Endometrium (tissue), 2 donors: ENCODE measurements at regions not wholly inside any gene's neighbourhood (a gene's known extent, or its start where the extent isn't known, plus 50 kb on each side); places are given as distances from the start of the nearest gene placed in this dataset.

Experiments used
- FAIRE-seq: peaks from 2 replicates; lab custom pipeline; 2012; peaks lifted over from hg19 to GRCh38; lab: Jason Lieb, UNC
- donor health status: control.
- donor health status: control.

DNA sequence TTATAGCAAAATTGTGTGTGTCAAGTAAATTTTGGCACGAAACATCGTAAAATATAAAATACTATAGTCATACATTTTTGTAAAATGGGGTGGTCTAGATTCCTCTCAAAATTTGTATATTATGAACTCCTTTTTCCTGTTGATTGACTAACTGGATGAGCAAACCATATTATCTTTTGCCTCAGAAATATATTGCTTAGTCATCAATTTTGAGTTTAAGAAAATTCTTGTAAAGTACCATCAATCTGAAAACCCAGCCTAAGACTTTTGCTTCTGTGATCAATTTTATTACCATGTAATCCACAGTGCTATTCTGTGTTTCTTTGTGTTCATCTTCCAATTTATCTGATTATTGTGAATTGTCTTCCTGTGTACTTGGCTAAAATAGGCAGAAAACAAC is 98.0 kb upstream of the PCDH18 start:
- no peak for FAIRE-seq

DNA sequence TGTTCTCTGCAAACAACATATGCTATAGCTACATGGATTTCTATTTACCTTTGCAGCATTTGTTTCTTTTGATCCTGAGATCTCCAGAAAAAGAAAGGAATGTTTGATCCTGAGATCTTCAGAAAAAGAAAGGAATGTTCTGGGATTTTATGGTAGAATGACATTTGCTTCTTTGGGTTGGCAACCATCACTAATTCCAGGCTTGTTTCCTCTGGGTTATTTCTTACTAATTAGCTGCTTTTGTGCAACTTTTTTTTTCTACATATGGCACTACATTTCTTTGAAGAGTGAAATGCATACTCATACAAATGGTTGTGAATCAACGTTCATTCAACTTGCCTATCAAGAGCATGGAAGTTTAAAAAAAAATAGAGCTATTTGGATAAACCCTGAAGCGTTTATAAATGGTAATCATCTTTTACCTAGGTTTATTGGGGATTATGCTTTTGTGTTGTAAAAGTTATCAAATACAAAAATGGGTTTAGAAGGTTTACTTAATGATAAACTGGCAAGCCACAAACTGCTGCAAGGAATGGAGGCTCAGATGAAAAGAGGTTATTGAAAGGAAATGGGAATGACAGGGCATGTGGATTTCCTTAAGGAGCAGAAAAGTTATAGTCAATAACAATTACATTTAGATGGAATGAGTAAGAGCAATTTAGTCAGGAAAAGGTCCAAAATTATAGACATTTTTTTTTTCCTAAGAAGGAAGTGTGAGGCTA is 95.6 kb upstream of the PCDH18 start:
- FAIRE-seq: no peak

DNA sequence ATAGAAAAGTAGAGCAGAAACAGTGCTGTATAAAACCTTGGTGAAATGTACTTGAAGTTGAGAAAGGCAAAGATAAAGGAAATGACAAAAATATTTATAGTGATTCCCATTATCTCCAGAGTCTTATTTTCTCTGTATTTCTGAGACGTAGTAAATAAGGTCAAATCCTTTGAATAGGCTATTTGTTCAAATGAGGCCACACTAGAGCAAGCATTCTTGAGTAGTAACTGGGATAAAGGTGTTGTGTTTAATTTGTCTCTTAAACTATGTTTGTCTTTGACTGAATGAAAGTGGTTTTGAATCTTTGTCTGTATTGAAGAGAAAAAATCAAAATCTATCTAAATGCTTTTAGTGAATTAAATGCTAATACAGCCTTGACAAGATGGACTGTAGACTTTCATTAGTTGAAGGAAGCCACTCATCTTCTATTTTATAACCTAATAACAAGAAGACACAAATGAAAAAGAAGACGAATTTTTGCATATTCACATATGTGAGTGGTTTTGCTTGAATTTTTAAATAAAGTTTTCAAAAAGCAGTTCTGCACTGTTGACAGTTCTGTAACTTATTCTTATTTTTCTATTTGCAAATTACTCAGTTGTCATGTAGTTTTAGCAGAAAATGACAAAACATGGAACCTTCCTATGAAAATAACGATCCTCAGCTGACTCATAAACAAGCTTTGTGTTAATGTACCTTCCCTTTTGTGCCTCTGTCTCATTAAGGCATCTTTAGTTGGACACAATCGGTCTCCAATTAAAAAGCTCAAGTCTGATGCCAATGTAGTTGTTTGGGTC is 94.8 kb upstream of the PCDH18 start:
- no peak for FAIRE-seq

DNA sequence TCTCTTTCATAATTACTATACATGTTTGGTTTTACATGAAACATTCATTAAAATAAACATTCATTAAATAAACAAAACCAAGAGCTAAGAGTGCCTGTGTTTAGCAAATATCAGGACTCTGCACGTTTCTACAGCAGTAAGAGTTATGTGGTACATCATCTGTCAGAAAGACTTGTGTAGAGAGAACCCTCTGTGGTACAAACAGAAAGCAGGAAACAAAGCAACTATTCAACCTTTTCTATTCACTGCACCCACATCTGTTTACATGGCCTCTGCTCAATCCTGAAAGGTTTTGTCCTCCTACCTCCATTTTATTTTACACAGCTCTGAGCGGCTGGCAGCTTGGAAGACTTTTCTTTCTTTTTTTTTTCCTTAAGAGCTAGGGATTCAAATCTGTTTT is 90.7 kb upstream of the PCDH18 start:
- FAIRE-seq: no peak

DNA sequence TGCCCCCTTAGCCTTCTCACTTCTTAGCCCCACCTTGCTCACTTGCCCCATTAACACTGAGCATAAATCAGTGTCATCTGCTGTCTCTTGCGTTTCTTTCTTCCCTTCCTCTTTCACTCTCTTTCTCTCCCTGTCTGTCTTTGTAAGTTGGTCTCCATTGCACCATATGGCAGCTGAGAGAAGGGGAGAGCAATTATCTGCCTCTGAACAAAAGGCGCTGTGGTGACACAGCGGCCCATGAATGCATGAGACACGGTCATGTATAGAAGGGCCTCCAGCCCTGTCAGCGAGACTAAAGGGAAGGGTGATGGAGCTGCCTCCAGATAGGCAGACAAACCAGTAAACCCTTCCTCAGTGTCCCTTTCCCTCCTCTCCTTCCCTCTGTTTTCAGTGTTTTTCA is 88.8 kb upstream of the PCDH18 start:
- FAIRE-seq: no peak

DNA sequence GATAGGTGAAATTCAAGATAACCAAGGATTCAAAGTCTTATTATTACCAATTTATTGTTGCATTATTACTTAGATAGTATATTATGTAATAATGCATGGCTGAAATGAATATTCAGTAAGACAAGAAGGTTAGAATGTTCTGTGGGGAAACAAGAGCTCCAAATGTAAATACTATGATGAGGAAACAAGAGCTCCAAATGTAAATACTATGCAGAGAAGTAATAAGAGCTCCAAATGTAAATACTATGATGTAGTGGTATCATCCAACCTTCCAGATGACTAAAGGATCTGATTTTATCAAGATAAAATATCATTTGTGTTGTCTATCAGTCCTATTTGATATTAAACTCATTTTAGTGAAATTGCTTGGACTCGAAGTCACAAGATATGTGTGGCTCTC is 82.2 kb upstream of the PCDH18 start:
- FAIRE-seq: no peak

DNA sequence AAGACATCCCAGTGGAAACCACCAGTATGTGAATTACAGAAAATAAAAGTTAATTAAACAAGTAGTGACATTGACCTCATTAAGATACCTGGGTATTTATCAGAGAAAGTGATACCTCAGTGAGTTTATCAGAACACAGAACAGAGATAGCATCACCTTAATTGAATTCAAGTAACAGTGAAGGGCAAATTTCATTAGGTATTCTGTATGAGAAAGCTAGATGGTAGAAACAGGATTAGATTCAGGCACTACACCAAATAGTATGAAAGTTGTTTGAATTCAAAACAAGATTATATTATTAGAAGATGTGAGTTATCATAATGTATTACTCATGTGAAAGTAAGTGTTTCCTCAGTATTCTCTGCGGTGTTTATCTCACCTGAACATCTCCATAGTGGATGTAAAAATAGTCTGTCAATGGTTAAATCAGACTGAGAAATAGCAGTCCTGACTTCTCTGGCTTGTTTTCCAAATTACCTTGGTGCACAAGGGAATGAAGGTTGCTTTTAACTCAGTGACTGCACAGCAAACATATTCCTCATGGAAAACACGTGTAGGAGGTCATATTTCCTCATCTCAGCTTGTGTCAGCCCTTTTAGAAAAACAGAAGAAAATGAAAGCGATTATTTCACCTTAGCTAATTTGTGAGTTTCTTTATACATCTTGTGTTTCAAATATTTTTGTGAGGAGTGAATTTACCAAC is 79.9 kb upstream of the PCDH18 start:
- FAIRE-seq: no peak

DNA sequence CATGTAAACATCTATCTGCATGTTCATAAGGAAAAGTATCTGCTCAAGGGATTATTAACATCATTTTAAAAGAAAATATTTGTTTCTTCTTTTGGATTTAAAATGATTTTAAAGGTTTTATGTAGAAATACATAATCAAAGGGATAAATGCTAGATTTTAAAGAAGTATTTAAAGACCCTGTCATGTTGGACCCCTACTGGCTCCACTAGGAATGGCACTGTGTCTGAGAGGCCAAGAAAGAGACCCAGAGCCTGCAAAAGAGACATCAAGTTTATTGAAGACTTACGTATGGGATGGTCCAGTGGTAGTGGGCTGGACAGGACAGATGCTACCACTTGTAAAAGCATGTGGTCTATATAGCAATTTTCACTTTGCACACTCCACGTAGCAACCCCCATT is 78.7 kb upstream of the PCDH18 start:
- FAIRE-seq: no peak

DNA sequence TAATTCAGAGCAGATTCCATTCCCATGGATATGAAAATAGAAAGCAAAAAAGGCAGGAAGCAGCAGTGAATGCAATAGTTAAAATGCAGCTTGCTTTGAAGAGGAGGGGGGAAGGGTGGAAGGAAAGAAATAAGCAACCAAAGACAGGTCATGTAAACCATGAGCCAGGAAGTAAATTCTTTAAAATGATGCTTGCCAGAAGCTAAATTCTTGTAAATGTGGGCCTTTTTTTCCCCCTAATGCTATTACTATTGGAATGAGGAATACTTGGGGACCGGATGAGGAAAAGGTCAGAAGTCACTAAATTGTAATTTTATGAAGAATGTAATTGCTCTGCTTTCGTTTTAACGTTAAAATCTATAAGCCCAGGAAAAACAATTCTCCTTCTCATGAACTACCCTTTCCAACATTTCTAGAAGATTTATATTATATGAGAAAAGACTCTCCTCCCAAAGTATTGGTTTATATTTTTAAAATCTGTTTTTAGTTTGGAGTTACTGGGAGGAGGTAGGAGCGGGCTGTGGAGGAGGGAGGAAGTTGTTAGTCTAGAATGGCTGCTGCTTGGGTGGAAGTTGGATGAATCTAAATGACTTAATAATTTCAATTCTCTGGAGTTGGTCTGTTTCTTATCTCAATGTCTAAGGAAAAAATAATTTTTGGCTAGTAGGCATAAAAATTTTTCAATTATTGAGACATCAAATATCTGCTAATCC is 77.6 kb upstream of the PCDH18 start:
- FAIRE-seq: peak; percentile 98

DNA sequence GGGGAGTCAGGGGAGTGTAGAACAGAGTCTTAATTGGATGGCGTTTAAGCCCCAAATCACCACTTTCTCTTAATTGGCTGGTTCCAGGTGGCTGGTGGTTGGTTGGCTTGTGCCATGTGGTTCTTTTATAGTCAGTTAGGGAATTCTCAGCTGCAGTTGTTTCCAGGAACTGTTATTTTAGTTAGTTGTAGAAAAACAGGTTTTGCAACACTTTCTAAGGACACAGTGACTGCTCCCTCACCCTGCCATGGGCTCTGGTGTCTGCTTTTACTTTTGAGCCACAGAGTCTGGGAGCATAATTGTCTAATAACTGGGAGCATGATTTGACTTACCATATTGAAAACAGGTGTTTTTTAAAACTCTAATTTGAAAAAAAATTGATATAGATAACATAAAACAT is 75.8 kb upstream of the PCDH18 start:
- FAIRE-seq: peak; percentile 76

DNA sequence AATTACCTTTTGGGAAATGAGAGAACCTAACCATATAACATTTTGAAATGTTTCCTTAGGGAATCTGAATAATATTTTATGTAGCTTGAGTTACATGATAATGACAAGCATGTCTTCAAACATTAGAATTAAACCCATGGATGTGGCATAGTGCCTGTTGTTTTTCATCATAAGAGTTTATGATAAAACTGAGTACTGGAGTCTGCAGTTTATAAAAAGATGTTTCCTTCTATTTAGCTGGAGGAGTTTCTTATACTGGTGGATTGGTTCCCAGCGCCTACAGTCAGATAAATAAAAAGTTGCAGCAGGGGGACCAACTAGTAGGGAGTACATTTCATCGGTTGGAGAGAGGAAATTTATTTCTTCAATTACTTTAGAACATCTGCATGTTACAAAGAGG is 70.1 kb upstream of the PCDH18 start:
- peak; percentile 98 for FAIRE-seq

DNA sequence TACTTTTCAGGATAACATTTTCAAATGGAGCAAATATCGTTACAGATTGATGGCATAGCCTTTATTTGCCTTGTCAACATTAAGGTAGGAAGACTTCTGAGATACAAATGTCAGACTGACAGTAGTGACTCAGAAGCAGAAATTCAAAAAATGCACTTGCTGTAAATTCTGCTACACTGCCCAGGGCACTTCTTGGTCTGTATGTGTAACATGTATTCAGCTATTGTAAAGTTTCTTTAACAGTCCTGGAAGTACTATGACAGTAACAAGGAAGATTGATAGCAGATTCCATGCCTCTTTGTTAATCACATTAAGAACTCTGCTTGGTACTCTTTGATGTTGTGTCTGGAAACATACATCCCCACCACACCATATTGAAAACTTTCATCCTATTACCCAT is 69.6 kb upstream of the PCDH18 start:
- no peak for FAIRE-seq

DNA sequence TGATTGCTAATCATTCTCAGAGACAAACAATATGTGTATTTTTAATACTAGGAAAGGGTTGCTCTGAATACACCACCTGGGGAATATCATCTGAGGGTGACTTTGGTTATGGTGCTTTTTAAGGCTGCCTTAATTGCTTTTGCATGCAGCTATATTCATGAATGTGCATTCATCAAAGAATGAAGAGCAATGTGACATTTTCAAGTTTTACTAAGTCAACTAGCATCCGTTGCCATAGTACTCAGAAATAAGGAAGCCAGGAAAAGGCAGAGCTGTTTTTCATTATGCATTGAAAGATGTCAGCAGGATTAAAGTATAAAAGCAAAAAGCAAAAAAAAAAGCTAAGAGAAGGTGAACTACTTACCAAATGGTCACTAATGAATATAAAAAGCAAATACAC is 67.4 kb upstream of the PCDH18 start:
- FAIRE-seq: peak; percentile 12

DNA sequence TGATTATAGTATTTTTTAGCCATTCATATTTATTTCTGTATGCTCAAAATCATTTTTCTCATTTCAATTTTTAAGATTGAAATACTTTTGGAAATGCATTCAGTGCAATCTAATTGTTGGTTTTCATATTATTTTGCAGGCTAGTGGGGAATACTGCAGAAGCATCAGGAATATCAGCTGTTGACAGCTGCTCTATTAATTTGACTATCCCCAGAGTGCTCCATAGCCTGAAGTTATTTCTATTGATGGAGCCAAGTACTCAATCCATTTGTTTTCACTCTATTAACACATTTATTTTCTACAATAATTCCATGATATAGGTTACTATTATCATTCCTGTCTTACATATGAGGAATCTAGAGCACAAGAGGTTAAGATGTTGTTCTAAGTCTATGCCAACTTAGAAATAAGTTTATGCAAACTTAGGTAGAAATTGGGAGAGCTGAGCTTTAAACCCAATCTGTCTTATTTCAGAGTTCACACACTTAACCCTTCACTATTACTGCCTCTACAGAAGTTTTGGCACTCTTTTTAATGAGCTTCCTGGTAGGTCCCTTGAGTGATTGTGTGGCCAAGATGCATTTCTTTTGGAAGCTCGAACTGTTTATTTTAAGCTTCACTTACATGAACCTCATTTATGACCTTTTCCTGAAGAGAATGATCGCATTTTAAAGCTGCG is 65.6 kb upstream of the PCDH18 start:
- peak; percentile 88 for FAIRE-seq

DNA sequence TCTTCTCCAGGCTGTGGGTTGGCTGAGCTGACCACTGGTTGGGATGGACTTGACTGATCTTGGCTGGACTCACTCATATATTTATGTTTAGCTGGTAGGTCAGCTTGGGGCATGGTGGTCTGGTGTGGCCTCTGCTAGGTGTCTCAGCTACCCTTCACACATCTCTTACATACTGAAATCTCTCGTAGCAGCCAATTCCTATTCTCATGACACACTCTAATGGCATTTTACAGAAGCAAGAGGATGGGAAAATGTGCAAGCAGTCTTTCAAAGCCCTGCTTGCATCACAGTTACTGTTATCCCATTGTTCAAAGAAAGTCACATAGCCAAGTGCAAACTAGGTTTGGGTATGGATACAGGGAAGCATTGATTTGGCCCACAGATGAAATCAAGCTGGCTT is 55.5 kb upstream of the PCDH18 start:
- no peak for FAIRE-seq

DNA sequence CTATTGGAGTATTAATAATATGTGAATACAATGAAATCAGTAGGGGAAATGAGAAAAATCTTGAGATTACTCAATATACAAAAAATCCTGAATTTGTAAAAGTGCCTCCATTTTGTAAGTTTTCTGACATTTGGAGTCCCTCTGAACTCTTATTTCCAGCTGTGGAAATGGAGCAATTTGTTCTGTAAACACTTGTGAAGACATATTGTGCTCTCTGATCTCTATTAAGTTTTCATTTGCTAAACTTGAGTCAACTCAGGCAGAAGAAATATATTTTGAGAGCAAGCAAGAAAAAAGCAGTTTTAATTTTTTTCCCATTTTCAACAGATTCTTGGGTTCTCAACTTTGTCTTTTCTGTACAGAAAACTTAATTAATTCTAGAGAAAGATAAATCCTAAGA is 51.4 kb upstream of the PCDH18 start:
- no peak for FAIRE-seq
